Naive thymus-derived CD4-positive, alpha-beta T cell (primary cell): ENCODE measurements at regions not wholly inside any gene's neighbourhood (a gene's known extent, or its start where the extent isn't known, plus 50 kb on each side); places are given as distances from the start of the nearest gene placed in this dataset.

Source experiments
- ATAC-seq: fragments of 150-1000 bp; cut with Tn5 transposase; 2 replicates; pipeline ENCODE4 v1.10.0; 2021; ENCODE audit warnings: mild to moderate bottlenecking, moderate library complexity
- CTCF ChIA-PET: fragments of 350-600 bp; sonication (Branson Sonifier 250); formaldehyde crosslinking; loops from one replicate; lab custom pipeline; 2021; ENCODE audit warnings: antibody characterized with exemption; lab: Charles Lee
- POLR2A ChIA-PET: fragments of 350-600 bp; sonication (Branson Sonifier 250); formaldehyde crosslinking; loops from one replicate; lab custom pipeline; 2021; ENCODE audit warnings: antibody characterized with exemption, inconsistent platforms; lab: Charles Lee
- DNase-seq, 9 donors: peaks; one replicate each; pipeline versions ENCODE4 v3.0.0 to v3.0.0-alpha.2; 2020 to 2022; ENCODE audit warnings: mixed read lengths in 1 of 9
- H3K27ac ChIP-seq: one replicate; pipeline ENCODE4 v1.7.0; 2013; ENCODE audit warnings: mild to moderate bottlenecking, low read depth, low read length, moderate library complexity
- H3K27me3 ChIP-seq, 2 donors: one replicate each; pipeline ENCODE4 v1.7.0; 2013; ENCODE audit warnings: low read length in 2 of 2, mild to moderate bottlenecking in 2 of 2, moderate library complexity in 2 of 2; ENCODE audit not compliant: control insufficient read depth in 2 of 2, insufficient read depth in 2 of 2
- H3K36me3 ChIP-seq, 3 experiments: 1 replicate in 2 of 3; 2 replicates in 1 of 3; pipeline ENCODE4 v1.7.0; 2013; ENCODE audit warnings: low read length in 3 of 3, mild to moderate bottlenecking in 3 of 3, moderate library complexity in 1 of 3; ENCODE audit not compliant: insufficient read depth in 3 of 3, control insufficient read depth in 2 of 3
- H3K4me1 ChIP-seq, 2 donors: one replicate each; pipeline ENCODE4 v1.7.0; 2013; ENCODE audit warnings: low read length in 2 of 2, mild to moderate bottlenecking in 2 of 2, moderate library complexity in 1 of 2; ENCODE audit not compliant: control insufficient read depth in 2 of 2, insufficient read depth in 2 of 2
- H3K4me3 ChIP-seq: 2 replicates; pipeline ENCODE4 v1.7.0; 2013; ENCODE audit warnings: mild to moderate bottlenecking, low read length
- H3K9me3 ChIP-seq, 3 experiments: 1 replicate in 2 of 3; 2 replicates in 1 of 3; pipeline ENCODE4 v1.7.0; 2013; ENCODE audit warnings: low read length in 3 of 3; ENCODE audit not compliant: control insufficient read depth in 2 of 3
- H3K27ac Mint-ChIP-seq, 9 donors: one replicate each; pipeline ENCODE4 v1.8.0; 2020 to 2022; ENCODE audit warnings: mixed read lengths in 9 of 9, mild to moderate bottlenecking in 8 of 9, moderate library complexity in 5 of 9, inconsistent platforms in 2 of 9
- H3K27me3 Mint-ChIP-seq, 5 donors: one replicate each; pipeline ENCODE4 v1.8.0; 2021 to 2022; ENCODE audit warnings: mixed read lengths in 5 of 5, mild to moderate bottlenecking in 1 of 5
- H3K36me3 Mint-ChIP-seq, 5 donors: one replicate each; pipeline ENCODE4 v1.8.0; 2020 to 2022; ENCODE audit warnings: mixed read lengths in 5 of 5, mild to moderate bottlenecking in 3 of 5, inconsistent platforms in 1 of 5
- H3K4me1 Mint-ChIP-seq, 7 donors: one replicate each; pipeline ENCODE4 v1.8.0; 2020 to 2022; ENCODE audit warnings: mixed read lengths in 7 of 7, mild to moderate bottlenecking in 3 of 7, inconsistent platforms in 1 of 7
- H3K4me3 Mint-ChIP-seq, 10 donors: one replicate each; pipeline ENCODE4 v1.8.0; 2020 to 2022; ENCODE audit warnings: mild to moderate bottlenecking in 10 of 10, mixed read lengths in 10 of 10, moderate library complexity in 6 of 10, inconsistent platforms in 2 of 10
- H3K9me3 Mint-ChIP-seq, 11 donors: one replicate each; pipeline ENCODE4 v1.8.0; 2020 to 2022; ENCODE audit warnings: mixed read lengths in 11 of 11, mild to moderate bottlenecking in 4 of 11, inconsistent platforms in 1 of 11, moderate library complexity in 1 of 11
- intact Hi-C, 2 donors: fragments of 100-400 bp; cut with micrococcal nuclease; formaldehyde crosslinking; loops; one replicate each; pipeline ENCODE4 v1.15.1; 2023

- CTCF ChIA-PET: no interaction called here
- no peaks in the 10 kb centered on the region for H3K4me1 Mint-ChIP-seq
These were observed 233.9 kb downstream of the RFPL4B start for GRCh38 chr6:112581015-112581414.

DNA sequence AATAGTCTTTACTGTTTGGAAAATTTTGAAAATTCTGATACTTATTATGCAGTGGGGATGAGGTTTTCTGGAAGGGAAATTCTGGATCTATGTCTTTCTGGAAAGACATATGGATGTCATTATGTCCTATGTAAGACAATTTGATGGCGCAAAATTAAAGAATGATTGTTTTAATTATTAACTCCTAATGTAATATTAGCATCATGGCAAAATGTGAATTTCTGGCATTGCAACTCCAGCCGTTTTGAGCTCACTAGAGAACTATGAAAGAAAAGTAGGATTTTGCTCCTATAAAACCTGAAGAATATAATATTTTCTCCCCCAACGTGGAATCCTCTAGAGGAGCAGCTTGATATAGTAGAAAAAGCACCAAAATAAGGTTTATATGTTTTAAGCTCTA, 243.2 kb downstream of the RFPL4B start:
- Histone ChIP-seq H3K27ac (no peak overlapping the region), H3K9me3 (no peaks in the 10 kb centered on the region), H3K4me3 (no peak overlapping the region), H3K36me3 (no peaks in the 10 kb centered on the region), H3K4me1 (no peaks in the 10 kb centered on the region), H3K27me3 (no peaks in the 10 kb centered on the region)
- intact Hi-C loops: no loop called here
- no peaks in the 10 kb centered on the region for H3K36me3 Mint-ChIP-seq
- H3K27me3 Mint-ChIP-seq: no peaks in the 10 kb centered on the region
- ChIA-PET CTCF (no interaction called here), POLR2A (no interaction called here)
- ATAC-seq (no peak), DNase-seq (no peak)
- no peak overlapping the region for H3K27ac Mint-ChIP-seq
- H3K4me3 Mint-ChIP-seq: no peak overlapping the region
- no peaks in the 10 kb centered on the region for H3K4me1 Mint-ChIP-seq
- H3K9me3 Mint-ChIP-seq: peaks cover 0 to 11% (median 5%) of the 10 kb centered on the region in 11 donors

More at GRCh38 chr6:112581015-112581414, 233.9 kb downstream of the RFPL4B start:
- Histone ChIP-seq H3K27ac (no peak overlapping the region), H3K9me3 (no peaks in the 10 kb centered on the region), H3K4me1 (no peaks in the 10 kb centered on the region), H3K4me3 (no peak overlapping the region), H3K36me3 (no peaks in the 10 kb centered on the region), H3K27me3 (no peaks in the 10 kb centered on the region)
- H3K4me3 Mint-ChIP-seq: no peak overlapping the region
- no peaks in the 10 kb centered on the region for H3K36me3 Mint-ChIP-seq
- intact Hi-C loops: no loop called here
- no peaks in the 10 kb centered on the region for H3K27me3 Mint-ChIP-seq
- peaks cover 0 to 13% (median 4%) of the 10 kb centered on the region in 11 donors for H3K9me3 Mint-ChIP-seq
- ATAC-seq (no peak), DNase-seq (no peak)
- POLR2A ChIA-PET: no interaction called here
- no peak overlapping the region for H3K27ac Mint-ChIP-seq

DNA sequence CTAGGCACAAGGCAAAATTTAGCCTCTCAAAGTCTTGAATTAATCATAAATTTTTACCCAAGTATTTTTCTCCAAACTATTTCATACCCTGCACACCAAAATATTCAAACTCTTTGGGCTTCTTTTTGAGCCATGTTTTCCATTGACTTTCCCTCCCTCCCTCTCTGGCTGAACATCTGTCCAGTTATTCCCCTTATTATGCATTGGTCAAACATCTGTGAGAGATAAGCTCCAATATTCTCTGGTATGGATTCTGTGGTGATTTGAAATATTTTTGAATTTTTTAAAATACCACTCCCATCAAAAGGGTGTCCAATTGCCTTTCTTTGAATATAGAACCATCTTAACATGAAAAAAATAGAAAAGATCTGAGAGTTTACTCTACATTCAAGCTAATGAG, 244.2 kb downstream of the RFPL4B start:
- H3K4me1 Mint-ChIP-seq: no peaks in the 10 kb centered on the region
- CTCF ChIA-PET: no interaction called here
- H3K27me3 Mint-ChIP-seq: no peaks in the 10 kb centered on the region
- H3K9me3 Mint-ChIP-seq: peaks cover 0 to 19% (median 5%) of the 10 kb centered on the region in 11 donors
- POLR2A ChIA-PET: no interaction called here
- H3K27ac Mint-ChIP-seq: no peak overlapping the region
- Histone ChIP-seq H3K9me3 (no peaks in the 10 kb centered on the region), H3K27me3 (no peaks in the 10 kb centered on the region), H3K27ac (no peak overlapping the region), H3K36me3 (no peaks in the 10 kb centered on the region), H3K4me3 (no peak overlapping the region), H3K4me1 (no peaks in the 10 kb centered on the region)
- ATAC-seq (no peak), DNase-seq (no peak)
- H3K4me3 Mint-ChIP-seq: no peak overlapping the region
- intact Hi-C loops: no loop called here
- H3K36me3 Mint-ChIP-seq: no peaks in the 10 kb centered on the region

DNA sequence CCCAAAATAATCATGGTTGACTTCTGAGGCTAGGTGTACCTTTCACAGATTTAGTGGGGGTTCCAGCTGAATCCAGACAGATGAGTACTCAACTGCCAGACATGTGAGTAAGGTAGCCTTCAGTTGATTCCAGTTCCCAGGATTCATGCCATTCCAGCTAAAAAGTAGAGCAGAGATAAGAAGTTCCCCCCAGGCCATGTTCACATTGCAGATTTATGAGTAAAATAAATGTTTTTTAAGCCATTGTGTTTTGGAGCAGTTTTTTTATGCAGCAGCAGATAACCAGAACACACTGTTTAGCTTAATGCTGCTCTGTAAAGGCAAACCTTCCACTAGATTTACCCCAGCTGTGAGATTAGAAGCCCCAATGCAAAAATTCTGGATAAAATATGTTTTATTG, 245.0 kb downstream of the RFPL4B start:
- H3K27ac Mint-ChIP-seq: no peak overlapping the region
- H3K4me3 Mint-ChIP-seq: no peak overlapping the region
- H3K4me3 ChIP-seq: no peak overlapping the region
- POLR2A ChIA-PET: no interaction called here
- intact Hi-C loops: no loop called here
- no peaks in the 10 kb centered on the region for H3K36me3 ChIP-seq
- H3K4me1 Mint-ChIP-seq: no peaks in the 10 kb centered on the region
- CTCF ChIA-PET: no interaction called here
- H3K27me3 Mint-ChIP-seq: no peaks in the 10 kb centered on the region
- no peaks in the 10 kb centered on the region for H3K9me3 ChIP-seq
- H3K27ac ChIP-seq: no peak overlapping the region
- ATAC-seq: no peak
- no peaks in the 10 kb centered on the region for H3K4me1 ChIP-seq
- H3K36me3 Mint-ChIP-seq: no peaks in the 10 kb centered on the region
- H3K9me3 Mint-ChIP-seq: peaks cover 0 to 25% (median 4%) of the 10 kb centered on the region in 11 donors
- DNase-seq: no peak
- no peaks in the 10 kb centered on the region for H3K27me3 ChIP-seq

- DNase-seq (no peak), ATAC-seq (no peak)
- Histone ChIP-seq H3K27ac (no peak overlapping the region), H3K4me3 (no peak overlapping the region), H3K27me3 (no peaks in the 10 kb centered on the region), H3K9me3 (no peaks in the 10 kb centered on the region), H3K36me3 (no peaks in the 10 kb centered on the region), H3K4me1 (no peaks in the 10 kb centered on the region)
- intact Hi-C loops: no loop called here
- Mint-ChIP-seq H3K4me3 (no peak overlapping the region), H3K4me1 (no peaks in the 10 kb centered on the region), H3K36me3 (no peaks in the 10 kb centered on the region), H3K9me3 (peaks cover 0 to 25% (median 8%) of the 10 kb centered on the region in 11 donors), H3K27me3 (no peaks in the 10 kb centered on the region), H3K27ac (no peak overlapping the region)
- POLR2A ChIA-PET: no interaction called here
- CTCF ChIA-PET: interaction anchor here (0.5 kb wide), 1 partner anchor 697 kb away, joined by 3 read pairs; no protein-coding TSS in a partner anchor
These were observed 247.9 kb downstream of the RFPL4B start for GRCh38 chr6:112594886-112595594.

DNA sequence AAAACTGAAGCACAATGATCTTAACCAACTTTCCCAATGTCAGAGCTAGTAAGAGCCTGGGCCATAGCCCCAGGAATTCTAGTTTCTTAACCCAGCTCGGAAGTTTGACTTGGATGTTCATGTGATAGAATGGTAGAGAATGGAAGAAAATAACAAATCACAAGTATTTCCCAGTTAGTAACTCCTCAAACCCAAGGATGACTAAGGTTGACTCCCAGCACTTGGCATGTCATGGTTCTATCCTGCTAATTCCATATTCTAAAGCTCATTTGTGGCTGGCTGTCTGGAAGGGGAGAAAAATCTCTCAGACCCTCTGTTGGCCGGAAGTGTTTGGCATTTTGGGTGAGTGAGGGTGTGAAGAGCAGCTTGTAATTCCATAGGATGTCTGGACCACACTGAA, 248.7 kb downstream of the RFPL4B start:
- Histone ChIP-seq H3K4me3 (no peak overlapping the region), H3K9me3 (no peaks in the 10 kb centered on the region), H3K27me3 (no peaks in the 10 kb centered on the region), H3K36me3 (no peaks in the 10 kb centered on the region), H3K27ac (no peak overlapping the region), H3K4me1 (no peaks in the 10 kb centered on the region)
- Mint-ChIP-seq H3K9me3 (peaks cover 0 to 25% (median 7%) of the 10 kb centered on the region in 11 donors), H3K4me3 (no peak overlapping the region), H3K27ac (no peak overlapping the region), H3K27me3 (peaks cover 0 to 3% (median 0%) of the 10 kb centered on the region in 5 donors), H3K4me1 (no peaks in the 10 kb centered on the region), H3K36me3 (no peaks in the 10 kb centered on the region)
- no peak for ATAC-seq
- CTCF ChIA-PET: no interaction called here
- POLR2A ChIA-PET: no interaction called here
- intact Hi-C loops: no loop called here
- DNase-seq: no peak

DNA sequence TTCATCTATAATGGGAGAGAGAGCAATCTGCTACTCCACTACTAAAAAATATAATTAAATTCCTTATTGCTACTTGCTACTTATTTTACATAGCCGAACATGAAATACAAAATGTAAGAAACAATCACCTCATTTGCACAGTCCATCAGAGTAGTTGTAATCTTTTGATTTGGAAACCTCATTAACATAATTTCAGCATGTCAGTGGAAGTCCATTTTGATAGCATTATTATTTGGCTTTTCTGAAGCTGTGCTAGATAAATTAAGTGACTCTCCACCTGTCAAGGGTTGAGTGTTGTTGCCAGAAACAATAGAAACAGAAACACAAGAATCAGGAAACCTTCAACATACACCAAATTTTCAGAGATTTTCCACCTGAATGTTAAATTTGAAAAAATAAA, 250.0 kb downstream of the RFPL4B start:
- POLR2A ChIA-PET: no interaction called here

More for the DNA sequence above, 250.0 kb downstream of the RFPL4B start:
- CTCF ChIA-PET: interaction anchor here (0.9 kb wide), 1 partner anchor 432 kb away, joined by 3 read pairs; no protein-coding TSS in a partner anchor
- no peaks in the 10 kb centered on the region for H3K4me1 ChIP-seq
- intact Hi-C loops: no loop called here
- no peak overlapping the region for H3K4me3 ChIP-seq
- Mint-ChIP-seq H3K36me3 (no peaks in the 10 kb centered on the region), H3K4me3 (no peak overlapping the region), H3K27me3 (peaks cover 0 to 3% (median 0%) of the 10 kb centered on the region in 5 donors), H3K4me1 (no peaks in the 10 kb centered on the region), H3K27ac (no peak overlapping the region), H3K9me3 (peaks cover 0 to 25% (median 7%) of the 10 kb centered on the region in 11 donors)
- no peaks in the 10 kb centered on the region for H3K9me3 ChIP-seq
- H3K36me3 ChIP-seq: no peaks in the 10 kb centered on the region
- DNase-seq (no peak), ATAC-seq (no peak)
- H3K27ac ChIP-seq: no peak overlapping the region
- no peaks in the 10 kb centered on the region for H3K27me3 ChIP-seq
